Naive thymus-derived CD4-positive, alpha-beta T cell (primary cell): ENCODE measurements at regions not wholly inside any gene's neighbourhood (a gene's known extent, or its start where the extent isn't known, plus 50 kb on each side); places are given as distances from the start of the nearest gene placed in this dataset.
"Not testable (repeated sequence)": the region's sequence is repeated elsewhere in the genome, so short reads cannot be mapped to it uniquely, and the experiment has no call there.

ENCODE experiments used
- ATAC-seq: fragments of 150-1000 bp; cut with Tn5 transposase; 2 replicates; pipeline ENCODE4 v1.10.0; 2021; ENCODE audit warnings: mild to moderate bottlenecking, moderate library complexity
- CTCF ChIA-PET: fragments of 350-600 bp; sonication (Branson Sonifier 250); formaldehyde crosslinking; loops from one replicate; lab custom pipeline; 2021; ENCODE audit warnings: antibody characterized with exemption; lab: Charles Lee
- POLR2A ChIA-PET: fragments of 350-600 bp; sonication (Branson Sonifier 250); formaldehyde crosslinking; loops from one replicate; lab custom pipeline; 2021; ENCODE audit warnings: antibody characterized with exemption, inconsistent platforms; lab: Charles Lee
- DNase-seq, 9 donors: peaks; one replicate each; pipeline versions ENCODE4 v3.0.0 to v3.0.0-alpha.2; 2020 to 2022; ENCODE audit warnings: mixed read lengths in 1 of 9
- H3K27ac ChIP-seq: one replicate; pipeline ENCODE4 v1.7.0; 2013; ENCODE audit warnings: mild to moderate bottlenecking, low read depth, low read length, moderate library complexity
- H3K27me3 ChIP-seq, 2 donors: one replicate each; pipeline ENCODE4 v1.7.0; 2013; ENCODE audit warnings: low read length in 2 of 2, mild to moderate bottlenecking in 2 of 2, moderate library complexity in 2 of 2; ENCODE audit not compliant: control insufficient read depth in 2 of 2, insufficient read depth in 2 of 2
- H3K36me3 ChIP-seq, 3 experiments: 1 replicate in 2 of 3; 2 replicates in 1 of 3; pipeline ENCODE4 v1.7.0; 2013; ENCODE audit warnings: low read length in 3 of 3, mild to moderate bottlenecking in 3 of 3, moderate library complexity in 1 of 3; ENCODE audit not compliant: insufficient read depth in 3 of 3, control insufficient read depth in 2 of 3
- H3K4me1 ChIP-seq, 2 donors: one replicate each; pipeline ENCODE4 v1.7.0; 2013; ENCODE audit warnings: low read length in 2 of 2, mild to moderate bottlenecking in 2 of 2, moderate library complexity in 1 of 2; ENCODE audit not compliant: control insufficient read depth in 2 of 2, insufficient read depth in 2 of 2
- H3K4me3 ChIP-seq: 2 replicates; pipeline ENCODE4 v1.7.0; 2013; ENCODE audit warnings: mild to moderate bottlenecking, low read length
- H3K9me3 ChIP-seq, 3 experiments: 1 replicate in 2 of 3; 2 replicates in 1 of 3; pipeline ENCODE4 v1.7.0; 2013; ENCODE audit warnings: low read length in 3 of 3; ENCODE audit not compliant: control insufficient read depth in 2 of 3
- H3K27ac Mint-ChIP-seq, 9 donors: one replicate each; pipeline ENCODE4 v1.8.0; 2020 to 2022; ENCODE audit warnings: mixed read lengths in 9 of 9, mild to moderate bottlenecking in 8 of 9, moderate library complexity in 5 of 9, inconsistent platforms in 2 of 9
- H3K27me3 Mint-ChIP-seq, 5 donors: one replicate each; pipeline ENCODE4 v1.8.0; 2021 to 2022; ENCODE audit warnings: mixed read lengths in 5 of 5, mild to moderate bottlenecking in 1 of 5
- H3K36me3 Mint-ChIP-seq, 5 donors: one replicate each; pipeline ENCODE4 v1.8.0; 2020 to 2022; ENCODE audit warnings: mixed read lengths in 5 of 5, mild to moderate bottlenecking in 3 of 5, inconsistent platforms in 1 of 5
- H3K4me1 Mint-ChIP-seq, 7 donors: one replicate each; pipeline ENCODE4 v1.8.0; 2020 to 2022; ENCODE audit warnings: mixed read lengths in 7 of 7, mild to moderate bottlenecking in 3 of 7, inconsistent platforms in 1 of 7
- H3K4me3 Mint-ChIP-seq, 10 donors: one replicate each; pipeline ENCODE4 v1.8.0; 2020 to 2022; ENCODE audit warnings: mild to moderate bottlenecking in 10 of 10, mixed read lengths in 10 of 10, moderate library complexity in 6 of 10, inconsistent platforms in 2 of 10
- H3K9me3 Mint-ChIP-seq, 11 donors: one replicate each; pipeline ENCODE4 v1.8.0; 2020 to 2022; ENCODE audit warnings: mixed read lengths in 11 of 11, mild to moderate bottlenecking in 4 of 11, inconsistent platforms in 1 of 11, moderate library complexity in 1 of 11
- intact Hi-C, 2 donors: fragments of 100-400 bp; cut with micrococcal nuclease; formaldehyde crosslinking; loops; one replicate each; pipeline ENCODE4 v1.15.1; 2023

GRCh38 chr4:81594490-81595159 lies 122.9 kb upstream of the RASGEF1B start:
- Histone ChIP-seq H3K36me3 (no peaks in the 10 kb centered on the region), H3K27ac (no peak overlapping the region), H3K4me1 (no peaks in the 10 kb centered on the region), H3K4me3 (no peak overlapping the region), H3K9me3 (peaks cover 0 to 5% (median 0%) of the 10 kb centered on the region in 3 experiments), H3K27me3 (no peaks in the 10 kb centered on the region)
- Mint-ChIP-seq H3K27me3 (no peaks in the 10 kb centered on the region), H3K27ac (no peak overlapping the region), H3K36me3 (no peaks in the 10 kb centered on the region), H3K4me3 (no peak overlapping the region), H3K4me1 (peaks cover 0 to 5% (median 0%) of the 10 kb centered on the region in 7 donors), H3K9me3 (peaks cover 0 to 4% (median 0%) of the 10 kb centered on the region in 11 donors)
- POLR2A ChIA-PET: no interaction called here
- intact Hi-C loops: loop anchor here in 1 of 2 donors (1.0 to 5.0 kb wide), 2 partner anchors 122 to 248 kb away; no protein-coding TSS in a partner anchor
- no peak for ATAC-seq
- DNase-seq: no peak
- CTCF ChIA-PET: no interaction called here

DNA sequence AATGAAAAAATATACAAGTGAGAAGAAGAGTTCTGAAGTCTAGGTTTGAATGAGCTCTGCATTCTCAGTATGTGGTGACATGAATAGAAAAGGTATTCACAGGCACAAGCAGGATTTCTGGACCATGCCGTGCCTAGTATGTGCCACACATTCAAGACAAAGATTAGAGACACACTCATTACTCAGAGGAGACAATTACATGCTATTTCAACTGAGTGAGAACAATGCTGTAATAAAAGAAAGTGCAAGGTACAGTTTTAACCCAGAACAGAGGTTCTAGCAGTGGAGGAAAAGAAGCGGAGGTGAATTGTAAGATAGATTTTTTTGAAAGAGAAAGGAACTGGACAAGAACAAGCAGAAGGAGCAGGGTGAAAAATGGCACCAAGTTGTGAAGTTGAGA lies 121.0 kb upstream of the RASGEF1B start:
- H3K27ac Mint-ChIP-seq: peak overlapping the region in 1 of 9 donors; percentile 3
- H3K9me3 Mint-ChIP-seq: no peaks in the 10 kb centered on the region

GRCh38 chr4:81590596-81590995 lies 118.9 kb upstream of the RASGEF1B start:
- ATAC-seq (no peak), DNase-seq (no peak)
- Histone ChIP-seq H3K4me1 (no peaks in the 10 kb centered on the region), H3K27me3 (no peaks in the 10 kb centered on the region), H3K9me3 (no peaks in the 10 kb centered on the region), H3K36me3 (no peaks in the 10 kb centered on the region), H3K27ac (no peak overlapping the region), H3K4me3 (no peak overlapping the region)
- H3K27me3 Mint-ChIP-seq: no peaks in the 10 kb centered on the region
- ChIA-PET POLR2A (no interaction called here), CTCF (no interaction called here)
- intact Hi-C loops: no loop called here
- H3K9me3 Mint-ChIP-seq: no peaks in the 10 kb centered on the region
- peaks cover 0 to 5% (median 0%) of the 10 kb centered on the region in 7 donors for H3K4me1 Mint-ChIP-seq
- H3K27ac Mint-ChIP-seq: no peak overlapping the region
- no peaks in the 10 kb centered on the region for H3K36me3 Mint-ChIP-seq
- no peak overlapping the region for H3K4me3 Mint-ChIP-seq

More for the DNA sequence above, 121.0 kb upstream of the RASGEF1B start:
- ChIA-PET POLR2A (no interaction called here), CTCF (no interaction called here)
- ATAC-seq (no peak), DNase-seq (no peak)
- Mint-ChIP-seq H3K4me3 (no peak overlapping the region), H3K27me3 (no peaks in the 10 kb centered on the region), H3K4me1 (peaks cover 0 to 5% (median 0%) of the 10 kb centered on the region in 7 donors), H3K36me3 (no peaks in the 10 kb centered on the region)
- Histone ChIP-seq H3K4me1 (no peaks in the 10 kb centered on the region), H3K9me3 (peaks cover 0 to under 1% (median 0%) of the 10 kb centered on the region in 3 experiments), H3K4me3 (no peak overlapping the region), H3K36me3 (no peaks in the 10 kb centered on the region), H3K27ac (no peak overlapping the region), H3K27me3 (no peaks in the 10 kb centered on the region)
- intact Hi-C loops: no loop called here

DNA sequence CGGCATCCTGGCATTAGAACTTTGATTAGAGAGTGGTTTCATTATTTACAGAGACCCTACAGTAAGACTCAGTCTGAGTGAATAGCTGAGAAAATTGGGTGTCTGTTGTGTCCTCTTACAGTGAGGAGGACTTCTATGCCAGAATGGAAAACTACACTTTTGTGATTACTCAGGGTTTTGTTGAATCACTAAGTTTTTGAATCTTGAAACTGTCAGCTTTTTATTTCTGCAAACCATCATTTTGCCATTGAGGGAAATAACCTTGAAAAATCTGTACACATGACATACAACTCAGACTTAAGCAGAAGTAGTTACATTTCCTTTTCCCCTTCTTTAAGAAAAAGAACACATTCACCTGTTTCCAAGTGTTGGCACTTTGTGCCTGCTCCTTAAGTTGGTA lies 117.6 kb upstream of the RASGEF1B start:
- H3K4me3 Mint-ChIP-seq: no peak overlapping the region
- Histone ChIP-seq H3K27ac (no peak overlapping the region), H3K4me3 (no peak overlapping the region), H3K4me1 (no peaks in the 10 kb centered on the region), H3K9me3 (no peaks in the 10 kb centered on the region), H3K36me3 (no peaks in the 10 kb centered on the region), H3K27me3 (no peaks in the 10 kb centered on the region)
- H3K4me1 Mint-ChIP-seq: peaks cover 0 to 5% (median 0%) of the 10 kb centered on the region in 7 donors
- no peaks in the 10 kb centered on the region for H3K9me3 Mint-ChIP-seq
- CTCF ChIA-PET: no interaction called here
- POLR2A ChIA-PET: no interaction called here
- no peak for DNase-seq
- H3K36me3 Mint-ChIP-seq: no peaks in the 10 kb centered on the region
- H3K27me3 Mint-ChIP-seq: no peaks in the 10 kb centered on the region
- no peak overlapping the region for H3K27ac Mint-ChIP-seq
- intact Hi-C loops: no loop called here
- no peak for ATAC-seq

DNA sequence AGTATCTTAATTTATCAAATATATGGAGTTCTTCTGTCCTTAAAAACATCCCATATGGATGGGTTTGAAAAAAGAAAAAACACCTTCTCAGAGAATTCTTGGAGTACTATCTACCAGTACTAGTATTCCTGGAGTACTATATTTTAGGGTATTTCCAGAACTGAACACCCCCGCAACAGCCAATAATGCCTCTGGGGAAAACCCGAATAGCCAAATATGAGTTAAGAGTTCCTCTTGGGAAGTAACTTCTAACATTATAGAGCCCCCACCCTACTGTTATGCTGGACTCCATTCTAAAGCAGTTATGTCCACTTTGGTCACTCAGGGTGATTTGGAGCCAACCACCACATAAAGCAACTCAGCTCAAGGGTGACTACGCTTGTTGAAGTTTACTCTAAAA lies 115.0 kb upstream of the RASGEF1B start:
- H3K4me3 Mint-ChIP-seq: no peak overlapping the region
- CTCF ChIA-PET: no interaction called here

DNA sequence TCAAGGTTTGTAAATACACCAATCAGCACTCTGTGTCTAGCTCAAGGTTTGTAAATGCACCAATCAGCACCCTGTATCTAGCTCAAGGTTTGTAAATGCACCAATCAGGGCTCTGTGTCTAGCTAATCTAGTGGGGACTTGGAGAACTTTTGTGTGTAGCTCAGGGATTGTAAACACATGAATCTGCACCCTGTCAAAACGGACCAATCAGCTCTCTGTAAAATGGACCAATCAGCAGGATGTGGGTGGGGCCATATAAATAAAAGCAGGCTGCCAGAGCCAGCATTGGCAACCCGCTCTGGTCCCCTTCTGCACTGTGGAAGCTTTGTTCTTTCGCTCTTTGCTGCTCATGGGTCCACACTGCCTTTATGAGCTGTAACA lies 109.3 kb upstream of the RASGEF1B start:
- ATAC-seq, H3K4me3 Mint-ChIP-seq, H3K27ac ChIP-seq, DNase-seq, H3K4me1 Mint-ChIP-seq, POLR2A ChIA-PET, H3K27me3 Mint-ChIP-seq, H3K4me1 ChIP-seq, H3K9me3 Mint-ChIP-seq, H3K36me3 ChIP-seq, H3K9me3 ChIP-seq, H3K27me3 ChIP-seq, H3K36me3 Mint-ChIP-seq, H3K4me3 ChIP-seq, intact Hi-C loops, H3K27ac Mint-ChIP-seq: not testable (repeated sequence)
- CTCF ChIA-PET: interaction anchor here (0.9 kb wide), 1 partner anchor 114 kb away, joined by 4 read pairs; no protein-coding TSS in a partner anchor

More for the DNA sequence above, 115.0 kb upstream of the RASGEF1B start:
- no peaks in the 10 kb centered on the region for H3K36me3 Mint-ChIP-seq
- intact Hi-C loops: no loop called here
- Histone ChIP-seq H3K4me1 (no peaks in the 10 kb centered on the region), H3K4me3 (no peak overlapping the region), H3K36me3 (no peaks in the 10 kb centered on the region), H3K9me3 (no peaks in the 10 kb centered on the region), H3K27me3 (no peaks in the 10 kb centered on the region), H3K27ac (no peak overlapping the region)
- H3K4me1 Mint-ChIP-seq: no peaks in the 10 kb centered on the region
- no peaks in the 10 kb centered on the region for H3K9me3 Mint-ChIP-seq
- DNase-seq: no peak
- no peak for ATAC-seq
- H3K27ac Mint-ChIP-seq: no peak overlapping the region
- POLR2A ChIA-PET: no interaction called here
- H3K27me3 Mint-ChIP-seq: no peaks in the 10 kb centered on the region

- Mint-ChIP-seq H3K36me3 (no peaks in the 10 kb centered on the region), H3K9me3 (peaks cover 0 to 2% (median 0%) of the 10 kb centered on the region in 11 donors), H3K4me1 (no peaks in the 10 kb centered on the region), H3K27me3 (peaks cover 0 to 3% (median 0%) of the 10 kb centered on the region in 5 donors), H3K4me3 (no peak overlapping the region), H3K27ac (no peak overlapping the region)
- POLR2A ChIA-PET: no interaction called here
- DNase-seq (no peak), ATAC-seq (no peak)
- no peaks in the 10 kb centered on the region for H3K9me3 ChIP-seq
- CTCF ChIA-PET: no interaction called here
- H3K27ac ChIP-seq: no peak overlapping the region
- no peaks in the 10 kb centered on the region for H3K36me3 ChIP-seq
- no peak overlapping the region for H3K4me3 ChIP-seq
- no peaks in the 10 kb centered on the region for H3K27me3 ChIP-seq
- intact Hi-C loops: no loop called here
- no peaks in the 10 kb centered on the region for H3K4me1 ChIP-seq
These were observed 108.8 kb upstream of the RASGEF1B start for GRCh38 chr4:81580346-81580993.
